ENCODE measurements at regions not wholly inside any gene's neighbourhood (a gene's known extent, or its start where the extent isn't known, plus 50 kb on each side); places are given as distances from the start of the nearest gene placed in this dataset.

GRCh38 chr6:147128056-147128455 lies 76.2 kb upstream of the STXBP5 start:
- TF ChIP-seq CTCF (IDR thresholded peaks at IDR 0.05; ENCODE audit: insufficient read depth, low read depth, low read length, missing control alignments): no peak
- no peak overlapping the region for H3K4me3 ChIP-seq (ENCODE audit: low read depth, low read length)
- no peak for DNase-seq (ENCODE audit: low read depth)

DNA sequence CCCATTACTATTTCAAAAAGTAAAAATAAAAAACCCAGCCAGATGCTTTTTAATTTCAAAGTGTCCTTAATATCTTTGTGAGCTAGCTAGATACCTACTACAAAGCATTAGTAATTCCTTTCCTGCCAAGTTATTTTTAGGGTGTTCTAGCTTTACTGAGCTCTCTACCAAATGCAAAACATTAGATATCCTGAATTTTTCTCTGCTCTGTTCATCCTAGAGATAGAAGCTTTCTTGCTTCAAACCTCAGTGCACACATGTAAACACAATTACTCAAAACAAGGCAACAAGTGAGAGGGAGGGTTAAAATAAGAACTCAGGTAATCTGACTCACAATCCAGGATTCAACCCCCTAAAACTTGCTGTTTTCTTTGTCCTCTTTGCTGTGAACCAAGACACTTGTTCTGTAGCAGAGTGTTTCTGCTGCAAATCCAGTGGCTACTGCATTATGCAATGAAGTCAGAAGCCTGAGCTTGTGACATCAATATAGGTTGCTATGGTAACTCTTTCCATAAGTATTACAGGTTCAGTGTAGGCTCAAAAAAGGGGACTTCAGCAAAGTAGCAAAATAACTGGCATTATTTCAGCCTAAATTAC lies 72.6 kb upstream of the STXBP5 start:
- H3K4me3 ChIP-seq (ENCODE audit: low read depth, low read length): no peak overlapping the region
- DNase-seq (ENCODE audit: low read depth): no peak
- no peak for TF ChIP-seq CTCF (IDR thresholded peaks at IDR 0.05; ENCODE audit: insufficient read depth, low read depth, low read length, missing control alignments)

- no peak for TF ChIP-seq CTCF (IDR thresholded peaks at IDR 0.05; ENCODE audit: insufficient read depth, low read depth, low read length, missing control alignments)
- DNase-seq (ENCODE audit: low read depth): no peak
- no peak overlapping the region for H3K4me3 ChIP-seq (ENCODE audit: low read depth, low read length)
Measured at GRCh38 chr6:147132889-147133288, 71.3 kb upstream of the STXBP5 start.

DNA sequence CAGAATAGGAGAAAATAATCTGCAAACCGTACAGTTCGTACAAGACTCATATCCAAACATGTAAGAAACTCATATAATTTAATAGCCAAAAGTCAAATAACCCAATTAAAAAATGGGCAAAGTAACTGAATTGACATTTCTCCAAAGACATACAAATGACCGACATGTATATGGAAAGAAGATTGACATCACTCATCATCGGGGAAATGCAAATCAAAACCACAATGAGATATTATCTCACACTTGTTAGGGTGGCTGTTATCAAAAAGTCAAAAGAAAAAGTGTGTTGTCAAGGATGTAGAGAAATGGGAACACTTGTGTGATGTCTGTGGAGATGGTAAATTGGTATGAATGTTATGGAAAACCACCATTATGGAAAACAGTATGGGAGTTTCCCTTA lies 70.5 kb upstream of the STXBP5 start:
- no peak for DNase-seq (ENCODE audit: low read depth)
- TF ChIP-seq CTCF (IDR thresholded peaks at IDR 0.05; ENCODE audit: insufficient read depth, low read depth, low read length, missing control alignments): no peak
- H3K4me3 ChIP-seq (ENCODE audit: low read depth, low read length): no peak overlapping the region

- no peak overlapping the region for H3K4me3 ChIP-seq (ENCODE audit: low read depth, low read length)
- no peak for TF ChIP-seq CTCF (IDR thresholded peaks at IDR 0.05; ENCODE audit: insufficient read depth, low read depth, low read length, missing control alignments)
- DNase-seq (ENCODE audit: low read depth): no peak
Measured at GRCh38 chr6:147135211-147135681, 69.0 kb upstream of the STXBP5 start.

DNA sequence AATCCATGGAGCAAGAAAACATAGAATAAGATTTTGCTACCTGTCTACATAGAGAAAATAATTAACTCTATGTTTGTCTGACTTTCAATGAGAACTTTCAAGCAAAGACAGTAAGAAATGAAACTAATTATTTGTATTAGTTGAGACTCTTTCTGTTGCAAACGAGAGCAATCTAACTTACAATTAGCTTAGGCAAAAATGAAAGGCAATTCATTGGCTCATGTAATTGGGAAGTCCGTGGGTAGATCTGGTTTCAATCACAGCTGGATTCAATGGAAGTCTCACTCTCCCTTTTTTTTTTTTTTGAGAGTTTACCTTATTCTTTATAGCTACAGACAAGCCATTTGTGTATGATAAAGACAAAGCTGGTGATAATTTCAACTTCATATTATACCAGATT lies 68.2 kb upstream of the STXBP5 start:
- TF ChIP-seq CTCF (IDR thresholded peaks at IDR 0.05; ENCODE audit: insufficient read depth, low read depth, low read length, missing control alignments): no peak
- no peak overlapping the region for H3K4me3 ChIP-seq (ENCODE audit: low read depth, low read length)
- no peak for DNase-seq (ENCODE audit: low read depth)

DNA sequence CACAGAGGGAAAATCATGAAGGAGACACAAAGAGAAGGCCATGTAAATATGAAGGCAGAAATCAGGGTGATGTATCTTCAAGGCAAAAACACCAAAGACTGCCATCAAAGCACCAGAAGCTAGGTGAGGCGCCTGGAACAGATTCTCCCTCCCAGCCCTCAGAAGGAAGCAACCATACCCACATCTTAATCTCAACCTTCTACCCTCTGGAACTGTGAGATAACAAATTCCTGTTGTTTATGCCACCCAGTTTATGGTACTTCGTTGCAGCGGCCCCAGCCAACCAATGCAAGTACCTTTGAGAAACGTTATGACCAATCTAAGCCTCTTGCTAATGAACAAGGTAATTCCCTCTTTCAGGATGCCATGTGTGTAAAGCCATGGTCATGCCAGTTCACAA lies 66.2 kb upstream of the STXBP5 start:
- TF ChIP-seq CTCF (IDR thresholded peaks at IDR 0.05; ENCODE audit: insufficient read depth, low read depth, low read length, missing control alignments): no peak
- H3K4me3 ChIP-seq (ENCODE audit: low read depth, low read length): no peak overlapping the region
- DNase-seq (ENCODE audit: low read depth): no peak

Data from GM12865 (cell line).